GM12874 (cell line): ENCODE measurements at regions not wholly inside any gene's neighbourhood (a gene's known extent, or its start where the extent isn't known, plus 50 kb on each side); places are given as distances from the start of the nearest gene placed in this dataset.

Experiments
- TF ChIP-seq, protein P1 (sequence below): IDR thresholded peaks from 2 replicates; pipeline ENCODE4 v1.5.1; 2011; ENCODE audit warnings: low read depth, mild to moderate bottlenecking, control low read depth, low read length, moderate library complexity; ENCODE audit not compliant: insufficient read depth

DNA sequence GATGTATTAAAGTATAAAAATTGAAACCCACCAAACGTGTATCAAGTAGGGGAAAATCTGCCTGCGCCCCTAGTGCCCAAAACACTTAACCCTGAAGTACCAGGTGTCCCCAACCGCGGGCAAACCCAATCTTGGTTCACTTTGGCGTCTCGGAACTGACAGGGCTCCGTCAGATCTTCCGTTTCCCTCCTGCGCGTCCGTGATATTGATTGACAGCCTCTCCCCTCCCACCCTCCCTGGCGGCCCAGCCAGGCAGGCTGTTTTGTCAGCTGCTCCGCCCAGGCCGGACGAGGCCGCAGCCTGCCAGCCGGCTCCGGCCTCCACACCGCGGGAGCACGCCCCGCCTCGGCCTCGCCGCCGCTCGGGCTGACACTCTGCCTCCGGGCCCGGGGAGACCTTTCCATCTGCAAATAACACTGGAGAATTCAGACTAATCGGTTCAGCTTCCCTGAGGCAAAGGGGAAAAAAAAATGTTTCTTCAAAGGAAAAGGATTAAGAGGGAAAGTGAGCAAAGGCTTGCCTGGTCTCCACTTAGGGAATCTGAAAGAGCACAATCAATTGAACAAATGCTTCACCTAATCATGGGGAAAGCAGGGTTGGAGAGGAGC is 234.9 kb upstream of the MCHR2 start:
- TF ChIP-seq, protein P1, sequence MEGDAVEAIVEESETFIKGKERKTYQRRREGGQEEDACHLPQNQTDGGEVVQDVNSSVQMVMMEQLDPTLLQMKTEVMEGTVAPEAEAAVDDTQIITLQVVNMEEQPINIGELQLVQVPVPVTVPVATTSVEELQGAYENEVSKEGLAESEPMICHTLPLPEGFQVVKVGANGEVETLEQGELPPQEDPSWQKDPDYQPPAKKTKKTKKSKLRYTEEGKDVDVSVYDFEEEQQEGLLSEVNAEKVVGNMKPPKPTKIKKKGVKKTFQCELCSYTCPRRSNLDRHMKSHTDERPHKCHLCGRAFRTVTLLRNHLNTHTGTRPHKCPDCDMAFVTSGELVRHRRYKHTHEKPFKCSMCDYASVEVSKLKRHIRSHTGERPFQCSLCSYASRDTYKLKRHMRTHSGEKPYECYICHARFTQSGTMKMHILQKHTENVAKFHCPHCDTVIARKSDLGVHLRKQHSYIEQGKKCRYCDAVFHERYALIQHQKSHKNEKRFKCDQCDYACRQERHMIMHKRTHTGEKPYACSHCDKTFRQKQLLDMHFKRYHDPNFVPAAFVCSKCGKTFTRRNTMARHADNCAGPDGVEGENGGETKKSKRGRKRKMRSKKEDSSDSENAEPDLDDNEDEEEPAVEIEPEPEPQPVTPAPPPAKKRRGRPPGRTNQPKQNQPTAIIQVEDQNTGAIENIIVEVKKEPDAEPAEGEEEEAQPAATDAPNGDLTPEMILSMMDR, result no peak

DNA sequence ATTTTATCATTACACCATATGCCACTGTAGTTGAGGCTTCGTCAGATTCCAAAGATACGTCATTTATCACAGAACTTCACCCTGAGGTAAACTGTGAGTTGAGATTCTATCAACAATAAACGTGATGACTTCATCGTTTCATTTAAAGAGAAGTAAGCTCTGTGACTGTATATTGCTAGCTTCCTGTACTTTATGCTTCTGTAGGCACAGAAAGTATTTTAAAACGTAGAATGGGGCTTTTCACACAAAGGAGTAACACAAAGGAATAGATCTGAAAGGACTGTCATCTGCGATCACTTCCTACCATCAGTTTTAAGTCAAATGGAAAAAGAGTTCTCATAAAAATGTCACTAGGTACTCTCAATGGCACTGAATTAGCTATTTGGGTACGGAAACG is 234.4 kb upstream of the MCHR2 start:
- TF ChIP-seq, protein P1, result no peak

DNA sequence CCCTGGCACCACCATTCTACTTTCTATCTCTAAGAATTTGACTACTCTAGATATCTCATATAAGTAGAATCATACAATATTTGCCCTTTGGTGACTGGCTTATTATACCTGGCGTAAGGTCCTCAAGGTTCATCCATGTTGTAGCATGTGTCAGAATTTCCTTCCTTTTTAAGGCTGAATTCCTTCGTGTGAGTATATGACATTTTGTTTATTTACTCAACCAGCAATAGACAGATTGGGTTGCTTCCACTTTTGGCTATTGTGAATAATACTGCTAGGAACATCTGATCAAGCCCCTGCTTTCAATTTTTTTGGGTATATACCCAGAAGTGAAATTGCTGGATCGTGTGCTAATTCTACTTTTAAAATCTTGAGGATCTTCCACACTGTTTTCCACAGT is 232.8 kb upstream of the MCHR2 start:
- TF ChIP-seq, protein P1, result no peak

DNA sequence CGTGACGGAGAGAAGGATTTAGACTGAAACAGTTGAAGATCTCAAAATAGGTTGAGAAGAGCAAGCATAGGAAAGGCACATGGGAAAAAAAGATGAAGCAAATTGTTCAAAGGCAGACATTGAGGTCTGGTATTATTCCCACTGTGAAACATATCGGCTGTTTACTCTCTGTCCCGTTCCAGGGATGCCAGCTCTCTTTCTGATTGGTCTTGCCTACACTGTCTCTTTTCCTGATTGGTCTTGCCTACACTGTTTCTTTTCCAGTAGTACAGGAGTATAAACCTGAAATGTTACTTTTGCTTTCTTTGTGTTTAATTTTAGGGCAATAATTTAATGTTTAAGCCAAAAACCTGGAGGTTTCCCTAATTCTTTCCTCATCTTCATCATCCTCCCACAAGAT is 226.5 kb upstream of the MCHR2 start:
- TF ChIP-seq, protein P1, result no peak

DNA sequence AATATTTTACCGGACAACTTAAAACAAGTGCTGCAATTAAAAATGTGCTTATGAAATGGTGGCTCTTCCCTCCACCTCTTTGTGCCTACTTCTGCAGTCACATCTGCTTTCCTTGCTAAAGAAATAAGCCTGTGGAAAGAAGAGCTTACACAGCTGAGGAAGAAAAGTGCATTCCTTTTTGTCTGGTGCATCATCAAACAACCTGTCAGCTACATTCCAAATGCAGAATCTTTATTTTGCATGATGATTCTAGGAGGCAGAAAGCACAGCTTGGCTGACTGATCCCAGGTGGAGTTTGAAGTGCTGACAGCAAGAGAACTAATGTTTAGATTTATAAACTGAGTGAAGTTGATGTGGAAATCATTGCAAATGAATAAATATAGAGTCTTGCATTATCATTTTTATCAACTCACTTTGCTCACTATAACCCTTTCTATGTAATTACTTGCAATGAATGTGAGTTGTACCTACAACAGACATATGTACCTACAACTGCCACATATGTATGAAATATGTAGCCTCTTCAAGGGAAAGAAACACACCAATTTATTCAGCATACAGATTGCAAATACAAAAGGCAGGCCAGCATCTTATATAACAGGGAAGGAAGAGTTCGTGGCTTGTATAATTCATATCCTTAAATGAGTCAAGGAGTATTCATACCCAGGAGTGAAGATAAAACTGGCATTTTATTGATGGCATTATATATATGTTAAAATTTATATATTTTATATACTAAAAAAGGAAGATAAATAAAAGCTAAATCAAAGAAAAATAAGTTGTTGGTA is 223.4 kb upstream of the MCHR2 start:
- TF ChIP-seq, protein P1, result no peak

DNA sequence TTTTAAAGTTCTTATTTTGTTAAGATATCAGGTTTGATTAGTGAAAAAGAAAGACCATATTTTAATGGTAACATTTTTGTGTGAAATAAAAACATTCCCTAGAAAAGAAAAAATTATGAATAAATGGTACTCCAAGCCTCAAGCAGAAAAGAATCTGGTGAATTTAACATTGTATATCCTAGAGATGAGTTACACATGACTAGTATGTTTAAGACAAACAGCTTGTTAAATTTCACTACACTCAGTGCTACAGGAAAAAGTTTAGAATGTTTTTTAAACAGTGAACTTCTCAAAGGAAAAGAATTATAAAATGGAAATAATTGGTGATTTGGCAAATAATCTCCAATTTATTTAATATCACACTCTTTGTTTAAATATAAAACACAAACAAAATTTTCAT is 222.7 kb upstream of the MCHR2 start:
- TF ChIP-seq, protein P1, result no peak

DNA sequence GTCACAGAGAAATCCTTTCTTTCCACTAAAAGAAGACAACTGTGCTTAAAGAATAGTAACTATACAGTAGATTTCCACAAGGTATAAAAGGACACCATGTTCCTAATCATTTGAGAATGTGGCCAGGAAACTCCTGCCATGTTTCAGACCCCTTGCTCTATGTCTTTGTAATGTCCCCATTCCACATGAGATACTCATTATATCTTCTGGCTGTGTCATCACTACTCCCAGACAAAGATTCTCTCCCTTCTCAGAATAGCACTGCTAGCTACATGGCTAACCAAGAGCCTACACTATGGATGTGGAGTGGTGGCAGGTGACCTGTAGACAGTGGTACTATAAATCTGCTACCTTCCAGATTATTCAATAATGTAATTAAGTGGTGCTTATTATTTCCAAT is 218.1 kb upstream of the MCHR2 start:
- TF ChIP-seq, protein P1, result no peak
